Kidney (tissue), 13 donors: ENCODE measurements at regions not wholly inside any gene's neighbourhood (a gene's known extent, or its start where the extent isn't known, plus 50 kb on each side); places are given as distances from the start of the nearest gene placed in this dataset.
"Not testable (repeated sequence)": the region's sequence is repeated elsewhere in the genome, so short reads cannot be mapped to it uniquely, and the experiment has no call there.

Source experiments
- DNase-seq, 5 donors: peaks; one replicate each; pipeline ENCODE4 v3.0.0-alpha.2; 2013 to 2020
- FAIRE-seq: peaks from 2 replicates; lab custom pipeline; 2012; peaks lifted over from hg19 to GRCh38; lab: Jason Lieb, UNC
- H3K27ac ChIP-seq, 2 donors: one replicate each; pipeline ENCODE4 v1.7.0; 2013; ENCODE audit warnings: low read depth in 2 of 2, low read length in 2 of 2, inconsistent platforms in 1 of 2
- H3K27me3 ChIP-seq: one replicate; pipeline ENCODE4 v1.7.1; 2013; ENCODE audit warnings: low read length, inconsistent platforms; ENCODE audit not compliant: control insufficient read depth, insufficient read depth
- H3K36me3 ChIP-seq, 3 donors: one replicate each; pipeline versions ENCODE4 v1.7.0 to v1.7.1; 2013; ENCODE audit warnings: low read length in 3 of 3, control low read depth in 1 of 3, inconsistent platforms in 1 of 3; ENCODE audit not compliant: insufficient read depth in 3 of 3, control insufficient read depth in 2 of 3
- H3K4me1 ChIP-seq, 3 donors: one replicate each; pipeline versions ENCODE4 v1.7.0 to v1.7.1; 2013; ENCODE audit warnings: low read length in 3 of 3, inconsistent platforms in 1 of 3, low read depth in 1 of 3; ENCODE audit not compliant: control insufficient read depth in 2 of 3, insufficient read depth in 2 of 3
- H3K4me3 ChIP-seq, 3 donors: one replicate each; pipeline versions ENCODE4 v1.7.0 to v1.8.1; 2013; ENCODE audit warnings: low read length in 3 of 3, control low read depth in 1 of 3, inconsistent platforms in 1 of 3
- H3K9ac ChIP-seq, 3 donors: one replicate each; pipeline versions ENCODE4 v1.7.0 to v1.7.1; 2013; ENCODE audit warnings: low read length in 3 of 3, control low read depth in 1 of 3, inconsistent platforms in 1 of 3
- H3K9me3 ChIP-seq, 3 donors: one replicate each; pipeline versions ENCODE4 v1.7.0 to v1.7.1; 2013; ENCODE audit warnings: low read length in 3 of 3, control low read depth in 1 of 3, inconsistent platforms in 1 of 3; ENCODE audit not compliant: control insufficient read depth in 2 of 3, insufficient read depth in 1 of 3
- intact Hi-C: fragments of 100-400 bp; cut with DNase I; formaldehyde crosslinking; loops from one replicate; pipeline ENCODE4 v1.11.1; 2022
- TF ChIP-seq, protein P1 (sequence below): IDR thresholded peaks from 3 replicates; pipeline ENCODE4 v1.5.1; 2012; ENCODE audit warnings: mild to moderate bottlenecking, moderate library complexity, borderline replicate concordance; ENCODE audit not compliant: insufficient read depth; ENCODE audit errors: extremely low read depth
- donor health status: control.
- donor health status: control.
- donor health status: control.
- donor health status: control.
- donor health status: control.
- donor health status: DM: yes; HTN: yes; CAD: no.
- donor health status: Normal renal cell carcinoma (clear cell type).

DNA sequence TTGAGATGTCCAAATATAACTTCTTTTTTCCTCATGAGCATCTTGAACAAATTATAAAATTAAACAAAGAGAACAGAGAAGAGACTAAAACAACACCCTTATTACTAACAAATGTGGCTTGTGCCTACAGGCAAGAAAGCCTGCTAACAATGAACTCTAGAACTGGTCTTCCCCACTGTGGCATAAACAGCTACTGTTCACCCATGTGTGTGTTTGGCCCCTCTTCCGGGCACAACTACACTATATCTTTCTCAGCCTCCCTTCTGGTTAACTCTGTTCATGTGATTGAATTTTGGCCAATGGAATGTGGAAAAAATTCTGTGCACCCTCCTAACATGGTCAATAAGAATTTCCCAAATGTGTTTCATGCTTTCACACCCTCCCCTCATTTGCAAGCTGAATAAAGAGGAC is 117.0 kb downstream of the KBTBD2 start:
- H3K27ac ChIP-seq = no peak overlapping the region
- DNase-seq (no peak), FAIRE-seq (no peak)
- no peaks in the 10 kb centered on the region for H3K9me3 ChIP-seq
- H3K4me1 ChIP-seq = no peaks in the 10 kb centered on the region
- H3K9ac ChIP-seq = no peak overlapping the region
- H3K27me3 ChIP-seq = no peaks in the 10 kb centered on the region
- H3K36me3 ChIP-seq = no peaks in the 10 kb centered on the region
- TF ChIP-seq, protein P1, sequence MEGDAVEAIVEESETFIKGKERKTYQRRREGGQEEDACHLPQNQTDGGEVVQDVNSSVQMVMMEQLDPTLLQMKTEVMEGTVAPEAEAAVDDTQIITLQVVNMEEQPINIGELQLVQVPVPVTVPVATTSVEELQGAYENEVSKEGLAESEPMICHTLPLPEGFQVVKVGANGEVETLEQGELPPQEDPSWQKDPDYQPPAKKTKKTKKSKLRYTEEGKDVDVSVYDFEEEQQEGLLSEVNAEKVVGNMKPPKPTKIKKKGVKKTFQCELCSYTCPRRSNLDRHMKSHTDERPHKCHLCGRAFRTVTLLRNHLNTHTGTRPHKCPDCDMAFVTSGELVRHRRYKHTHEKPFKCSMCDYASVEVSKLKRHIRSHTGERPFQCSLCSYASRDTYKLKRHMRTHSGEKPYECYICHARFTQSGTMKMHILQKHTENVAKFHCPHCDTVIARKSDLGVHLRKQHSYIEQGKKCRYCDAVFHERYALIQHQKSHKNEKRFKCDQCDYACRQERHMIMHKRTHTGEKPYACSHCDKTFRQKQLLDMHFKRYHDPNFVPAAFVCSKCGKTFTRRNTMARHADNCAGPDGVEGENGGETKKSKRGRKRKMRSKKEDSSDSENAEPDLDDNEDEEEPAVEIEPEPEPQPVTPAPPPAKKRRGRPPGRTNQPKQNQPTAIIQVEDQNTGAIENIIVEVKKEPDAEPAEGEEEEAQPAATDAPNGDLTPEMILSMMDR = no peak
- H3K4me3 ChIP-seq = no peak overlapping the region
- intact Hi-C loops = no loop called here

DNA sequence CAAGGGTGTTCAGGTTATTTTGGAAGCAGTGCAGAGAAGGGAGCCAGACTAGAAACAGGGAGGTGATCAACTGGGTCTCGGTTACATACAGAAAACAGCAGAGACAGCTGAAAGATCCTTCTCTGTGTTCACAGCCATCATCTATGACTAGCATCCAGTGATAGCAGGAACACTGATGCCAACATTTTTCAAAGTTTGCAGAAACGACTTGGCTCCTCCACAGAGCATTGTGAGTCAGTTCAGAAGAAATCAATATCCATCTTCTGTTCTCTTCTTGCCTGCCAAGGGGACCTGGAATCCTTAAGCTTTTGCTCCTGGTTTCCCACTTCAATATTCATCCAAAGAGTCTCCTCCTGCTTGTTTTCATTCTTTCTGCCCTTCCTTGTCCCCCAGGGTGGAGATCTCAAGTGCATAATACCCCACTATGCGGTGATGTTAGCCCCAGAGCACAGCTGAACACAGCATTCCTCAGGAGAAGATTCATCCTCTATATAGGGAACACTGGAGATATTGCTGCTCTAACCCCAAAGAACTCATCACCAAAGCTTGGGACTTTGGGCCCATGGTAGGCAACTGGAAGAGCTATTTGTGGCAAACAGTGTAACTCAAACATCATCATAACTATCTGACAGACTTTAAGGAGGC is 122.6 kb downstream of the KBTBD2 start:
- H3K4me3 ChIP-seq, H3K36me3 ChIP-seq, FAIRE-seq, DNase-seq, H3K27me3 ChIP-seq, H3K4me1 ChIP-seq, H3K9me3 ChIP-seq, intact Hi-C loops, H3K9ac ChIP-seq, H3K27ac ChIP-seq: not testable (repeated sequence)

DNA sequence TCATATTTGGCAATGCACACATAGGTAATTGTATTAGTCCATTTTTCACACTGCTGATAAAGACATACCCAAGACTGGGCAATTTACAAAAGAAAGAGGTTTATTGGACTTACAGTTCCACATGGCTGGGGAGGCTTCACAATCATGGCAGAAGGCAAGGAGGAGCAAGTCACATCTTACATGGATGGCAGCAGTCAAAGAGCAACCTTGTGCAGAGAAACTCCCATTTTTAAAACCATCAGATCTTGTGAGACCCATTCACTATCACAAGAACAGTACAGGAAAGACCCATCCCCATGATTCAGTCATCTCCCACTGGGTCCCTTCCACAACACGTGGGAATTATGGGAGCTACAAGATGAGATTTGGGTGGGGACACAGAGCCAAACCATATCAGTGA is 123.2 kb downstream of the KBTBD2 start:
- H3K9me3 ChIP-seq, H3K27ac ChIP-seq, FAIRE-seq, H3K36me3 ChIP-seq, H3K4me3 ChIP-seq, DNase-seq, H3K27me3 ChIP-seq, H3K4me1 ChIP-seq, H3K9ac ChIP-seq, intact Hi-C loops: not testable (repeated sequence)

DNA sequence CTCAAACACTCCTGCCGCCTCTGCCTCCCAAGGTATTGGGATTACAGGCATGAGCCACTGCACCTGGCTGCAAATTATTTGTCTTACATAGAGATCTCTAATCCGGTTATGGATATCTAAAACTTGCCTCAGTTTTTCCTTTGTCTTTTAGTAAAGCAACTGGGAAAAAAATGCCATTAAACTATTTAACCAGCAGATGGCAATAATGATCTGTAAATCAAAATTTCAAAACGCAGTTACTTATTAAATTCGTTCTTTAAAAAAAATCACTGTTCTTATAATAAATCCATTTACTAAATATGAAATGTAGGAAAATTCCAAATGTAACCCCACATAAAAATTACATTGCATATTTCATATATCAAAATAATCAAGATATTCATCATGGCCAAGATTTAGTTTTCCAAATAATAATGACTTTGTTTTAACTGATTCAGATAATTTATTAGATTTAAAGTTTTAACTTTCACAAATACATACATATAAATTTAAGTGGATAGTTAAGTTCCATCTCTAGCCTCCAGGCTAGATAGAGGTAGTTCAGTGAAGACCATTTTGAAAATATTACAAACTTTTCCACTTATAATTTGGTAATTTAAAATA is 125.8 kb downstream of the KBTBD2 start:
- H3K4me3 ChIP-seq, H3K27me3 ChIP-seq, H3K36me3 ChIP-seq, H3K4me1 ChIP-seq, H3K9me3 ChIP-seq, intact Hi-C loops, H3K9ac ChIP-seq, H3K27ac ChIP-seq: not testable (repeated sequence)
- peak; percentile 82 for FAIRE-seq
- DNase-seq = peak in 2 of 5 donors; percentile 18 to 35
- TF ChIP-seq, protein P1 = peak; percentile 30
